ENCODE measurements at regions not wholly inside any gene's neighbourhood (a gene's known extent, or its start where the extent isn't known, plus 50 kb on each side); places are given as distances from the start of the nearest gene placed in this dataset.

GRCh38 chr4:1571165-1572009 lies 112.7 kb downstream of the FAM53A start:
- TF ChIP-seq POLR2AphosphoS5 (IDR thresholded peaks at IDR 0.05) = no peak
- TF ChIP-seq CTCF (IDR thresholded peaks at IDR 0.05) = no peak
- TF ChIP-seq POLR2A (IDR thresholded peaks at IDR 0.05) = no peak

Data from transverse colon (tissue), 4 donors.